ENCODE measurements at regions not wholly inside any gene's neighbourhood (a gene's known extent, or its start where the extent isn't known, plus 50 kb on each side); places are given as distances from the start of the nearest gene placed in this dataset.

GRCh38 chr1:230005040-230005439 lies 62.0 kb upstream of the GALNT2 start:
- Histone ChIP-seq H3K27ac (peak overlapping the region; percentile 47), H3K4me3 (ENCODE audit: low read depth, low read length) (no peak overlapping the region), H3K27me3 (ENCODE audit: insufficient read depth, low read depth, severe bottlenecking) (no peaks in the 10 kb centered on the region), H3K9me3 (ENCODE audit: severe bottlenecking) (no peaks in the 10 kb centered on the region), H3K36me3 (no peaks in the 10 kb centered on the region)
- TF ChIP-seq CTCF (IDR thresholded peaks at IDR 0.05; ENCODE audit: low read depth, low read length), result no peak
- peak; percentile 20 for DNase-seq

- DNase-seq, result no peak
- no peak for TF ChIP-seq CTCF (IDR thresholded peaks at IDR 0.05; ENCODE audit: low read depth, low read length)
- Histone ChIP-seq H3K36me3 (no peaks in the 10 kb centered on the region), H3K27ac (no peak overlapping the region), H3K4me3 (ENCODE audit: low read depth, low read length) (no peak overlapping the region), H3K27me3 (ENCODE audit: insufficient read depth, low read depth, severe bottlenecking) (no peaks in the 10 kb centered on the region), H3K9me3 (ENCODE audit: severe bottlenecking) (no peaks in the 10 kb centered on the region)
These were observed 58.3 kb upstream of the GALNT2 start for GRCh38 chr1:230008721-230009120.

GRCh38 chr1:230009611-230010313 lies 57.3 kb upstream of the GALNT2 start:
- DNase-seq, result no peak
- no peak for TF ChIP-seq CTCF (IDR thresholded peaks at IDR 0.05; ENCODE audit: low read depth, low read length)
- no peak overlapping the region for H3K4me3 ChIP-seq (ENCODE audit: low read depth, low read length)
- H3K9me3 ChIP-seq (ENCODE audit: severe bottlenecking), result no peaks in the 10 kb centered on the region
- no peak overlapping the region for H3K27ac ChIP-seq
- H3K36me3 ChIP-seq, result no peaks in the 10 kb centered on the region
- no peaks in the 10 kb centered on the region for H3K27me3 ChIP-seq (ENCODE audit: insufficient read depth, low read depth, severe bottlenecking)

- H3K27me3 ChIP-seq (ENCODE audit: insufficient read depth, low read depth, severe bottlenecking), result no peaks in the 10 kb centered on the region
- H3K9me3 ChIP-seq (ENCODE audit: severe bottlenecking), result no peaks in the 10 kb centered on the region
- no peak for DNase-seq
- H3K4me3 ChIP-seq (ENCODE audit: low read depth, low read length), result no peak overlapping the region
- H3K36me3 ChIP-seq, result no peaks in the 10 kb centered on the region
- no peak overlapping the region for H3K27ac ChIP-seq
- no peak for TF ChIP-seq CTCF (IDR thresholded peaks at IDR 0.05; ENCODE audit: low read depth, low read length)
These were observed 56.3 kb upstream of the GALNT2 start for GRCh38 chr1:230010603-230011332.

- Histone ChIP-seq H3K36me3 (no peaks in the 10 kb centered on the region), H3K27me3 (ENCODE audit: insufficient read depth, low read depth, severe bottlenecking) (no peaks in the 10 kb centered on the region), H3K4me3 (ENCODE audit: low read depth, low read length) (no peak overlapping the region), H3K27ac (no peak overlapping the region), H3K9me3 (ENCODE audit: severe bottlenecking) (no peaks in the 10 kb centered on the region)
- no peak for DNase-seq
- no peak for TF ChIP-seq CTCF (IDR thresholded peaks at IDR 0.05; ENCODE audit: low read depth, low read length)
These were observed 55.5 kb upstream of the GALNT2 start for GRCh38 chr1:230011333-230012092.

Data from WERI-Rb-1 (cell line).